ENCODE measurements at regions not wholly inside any gene's neighbourhood (a gene's known extent, or its start where the extent isn't known, plus 50 kb on each side); places are given as distances from the start of the nearest gene placed in this dataset.
"Not testable (repeated sequence)": the region's sequence is repeated elsewhere in the genome, so short reads cannot be mapped to it uniquely, and the experiment has no call there.

DNA sequence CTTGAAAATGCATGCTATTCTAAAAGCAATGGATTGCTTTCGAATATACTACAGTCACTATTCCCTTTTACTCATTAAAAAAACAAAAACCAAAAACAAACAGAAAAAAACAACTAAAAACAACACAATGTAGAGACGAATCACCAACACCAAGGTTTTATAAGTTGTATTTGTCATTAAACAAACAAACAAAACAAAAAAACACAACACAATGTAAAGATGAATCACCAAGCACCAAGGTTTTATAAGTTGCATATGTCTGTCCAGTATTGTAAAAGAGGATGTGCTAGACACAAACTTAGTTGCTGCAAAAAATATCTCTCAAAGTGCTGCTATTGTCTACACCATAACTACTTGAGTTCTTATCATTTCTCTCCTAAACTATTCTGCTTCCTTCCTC lies 1269.2 kb downstream of the EFNA5 start:
- no peak for DNase-seq

DNA sequence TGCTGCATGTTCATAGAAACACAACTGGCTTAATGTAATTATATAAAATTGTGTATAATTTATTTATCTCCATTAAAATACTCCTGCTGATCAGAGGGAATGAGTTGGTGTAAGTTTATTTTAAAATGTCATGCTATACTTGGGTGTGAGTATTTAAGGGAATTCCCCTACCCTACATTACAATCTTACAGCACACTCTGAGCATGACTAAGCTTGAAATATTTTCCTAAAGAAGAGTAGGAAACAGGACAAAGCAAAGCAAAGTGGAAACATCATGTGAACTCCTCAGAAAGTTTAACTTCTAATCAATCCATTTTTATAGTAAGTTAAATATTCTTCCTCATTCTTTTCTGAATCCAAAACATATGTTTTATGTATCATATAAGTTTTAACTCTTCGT lies 1271.3 kb downstream of the EFNA5 start:
- DNase-seq, result no peak

DNA sequence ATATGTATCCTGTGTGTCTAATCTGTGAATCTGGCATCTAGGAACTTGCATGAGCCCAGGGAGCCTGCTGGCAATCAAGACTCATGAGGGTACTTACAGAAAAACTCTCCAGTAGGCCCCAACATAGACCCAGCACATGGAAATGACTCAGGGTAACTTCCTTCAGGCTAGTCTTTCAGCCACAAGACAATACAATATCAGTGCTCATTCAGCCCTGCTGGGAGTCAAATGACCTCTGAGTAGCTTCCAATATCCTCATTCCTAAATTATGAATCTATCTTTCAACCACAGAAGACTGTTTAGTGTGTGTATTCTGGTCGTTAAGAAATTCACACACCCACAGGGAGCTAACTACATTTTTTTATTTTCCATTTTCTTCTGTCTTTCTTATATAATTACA lies 1273.0 kb downstream of the EFNA5 start:
- no peak for DNase-seq

DNA sequence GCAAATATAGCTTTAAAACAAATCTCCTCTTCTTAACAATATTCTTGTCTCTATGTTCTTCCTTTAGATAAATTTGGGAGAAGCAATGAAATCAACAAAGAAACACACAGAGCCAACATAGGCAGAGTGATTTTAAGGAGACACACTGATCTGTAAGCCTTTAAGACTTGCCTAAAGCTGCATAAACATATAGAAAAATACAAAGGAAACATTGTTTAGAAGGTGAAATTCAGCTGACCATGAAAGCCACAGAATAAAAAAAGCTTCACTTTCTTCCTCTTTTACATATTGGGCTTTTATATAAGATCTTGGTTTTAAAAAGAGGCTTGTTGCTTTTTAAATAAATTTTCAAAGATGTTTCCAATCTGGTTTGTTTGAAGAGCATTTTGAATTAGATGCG lies 1277.5 kb downstream of the EFNA5 start:
- DNase-seq, result no peak

DNA sequence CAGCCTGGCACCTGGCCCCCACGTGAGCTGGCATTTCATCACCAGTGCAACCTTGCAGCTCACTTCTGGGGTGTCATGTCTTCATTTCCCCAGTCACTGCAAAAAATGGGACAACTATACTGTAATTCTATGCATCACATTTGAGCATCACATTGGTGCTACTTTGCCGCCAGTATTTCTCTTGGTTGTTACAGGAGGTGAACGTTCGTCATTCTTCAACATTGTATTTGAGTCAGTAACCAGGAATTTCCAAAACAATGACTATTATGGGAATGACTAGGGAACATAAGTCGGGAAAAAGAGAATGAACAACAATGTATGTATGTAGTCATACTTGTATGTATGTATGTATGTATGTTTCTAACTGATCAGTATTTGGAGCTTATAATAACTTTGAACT lies 1278.0 kb downstream of the EFNA5 start:
- no peak for DNase-seq

DNA sequence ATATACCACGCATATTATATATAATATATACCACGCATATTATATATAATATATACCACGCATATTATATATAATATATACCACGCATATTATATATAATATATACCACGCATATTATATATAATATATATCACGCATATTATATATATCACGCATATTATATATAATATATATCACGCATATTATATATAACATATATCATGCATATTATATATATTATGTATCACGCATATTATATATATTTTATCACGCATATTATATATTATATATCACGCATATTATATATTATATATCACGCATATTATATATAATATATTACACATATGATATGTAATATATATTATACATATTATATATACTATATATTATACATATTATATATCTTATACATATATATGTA lies 1283.0 kb downstream of the EFNA5 start:
- not testable (repeated sequence) for DNase-seq

DNA sequence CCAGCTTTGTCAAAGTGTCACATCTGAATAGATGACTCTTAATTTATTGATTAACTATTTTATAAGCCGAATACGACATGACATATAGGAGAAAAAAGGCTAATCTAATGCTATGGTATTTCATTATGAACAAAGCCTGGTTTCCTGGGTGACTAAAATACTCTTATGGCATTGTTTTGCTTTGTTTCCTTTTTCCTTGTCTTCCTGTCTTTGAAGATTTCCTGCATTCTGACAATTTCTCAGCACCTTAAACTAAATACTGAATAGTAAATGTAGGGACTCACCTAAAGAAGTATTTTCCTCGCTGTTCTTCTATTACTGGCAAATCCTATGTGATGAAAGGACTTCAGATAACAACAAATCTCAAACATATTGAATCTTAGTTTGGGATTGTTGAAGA lies 1284.5 kb downstream of the EFNA5 start:
- DNase-seq, result no peak

DNA sequence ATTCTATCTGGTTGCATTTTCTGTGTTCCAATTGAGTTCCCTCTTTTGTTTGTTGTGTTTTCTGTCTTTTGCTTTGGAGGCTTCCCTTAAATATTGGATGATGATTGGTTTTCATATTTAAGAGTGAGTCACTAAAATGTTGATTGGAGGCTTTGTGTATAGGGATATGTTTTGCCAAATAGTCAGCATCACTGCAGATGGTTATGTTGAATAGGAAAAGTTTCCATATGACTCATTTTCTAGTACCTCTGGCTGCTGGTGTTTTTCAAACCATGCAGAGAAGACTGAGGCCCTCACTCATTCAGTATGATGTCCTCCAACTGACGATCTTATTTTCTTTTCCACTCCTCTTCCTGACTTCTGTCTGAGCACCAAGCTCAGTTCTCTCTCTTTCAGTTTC lies 1290.0 kb downstream of the EFNA5 start:
- no peak for DNase-seq

DNA sequence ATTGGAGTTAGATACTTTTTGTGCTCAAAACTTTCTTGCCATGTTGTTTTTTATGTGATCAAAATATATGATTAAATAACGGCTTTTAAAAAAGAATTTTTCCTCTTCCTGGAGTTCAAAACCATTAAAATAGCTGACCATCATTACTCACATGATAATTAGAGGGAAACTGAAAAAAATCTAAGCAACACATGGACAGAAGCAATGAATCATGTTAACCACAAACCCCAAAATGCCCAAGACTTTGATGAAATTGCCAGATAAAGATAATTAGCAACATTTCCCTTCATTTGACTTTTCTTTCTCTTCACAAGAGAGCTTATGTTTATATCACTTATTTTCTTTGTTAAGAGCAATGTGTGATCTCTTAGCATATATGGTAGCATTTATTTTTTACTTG lies 1294.2 kb downstream of the EFNA5 start:
- DNase-seq, result no peak

DNA sequence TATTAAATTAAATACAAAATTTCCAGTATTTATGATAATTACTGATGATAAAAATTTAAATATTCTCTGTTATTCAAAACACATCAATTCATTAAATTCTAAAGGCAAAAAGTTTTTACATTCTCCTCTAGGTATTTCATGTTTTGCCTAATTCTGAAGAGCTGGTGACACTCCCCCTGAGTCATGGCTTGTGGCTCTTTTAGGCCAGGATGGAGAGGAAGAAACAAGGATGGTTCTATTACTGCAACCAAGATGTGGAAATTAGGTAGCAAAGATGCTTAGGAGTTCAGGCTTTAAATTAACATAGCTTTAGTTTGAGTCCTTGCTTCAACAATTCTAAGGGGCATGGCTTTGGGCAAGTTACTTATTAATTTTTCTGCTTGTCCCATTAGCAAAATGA lies 1295.8 kb downstream of the EFNA5 start:
- DNase-seq, result no peak

DNA sequence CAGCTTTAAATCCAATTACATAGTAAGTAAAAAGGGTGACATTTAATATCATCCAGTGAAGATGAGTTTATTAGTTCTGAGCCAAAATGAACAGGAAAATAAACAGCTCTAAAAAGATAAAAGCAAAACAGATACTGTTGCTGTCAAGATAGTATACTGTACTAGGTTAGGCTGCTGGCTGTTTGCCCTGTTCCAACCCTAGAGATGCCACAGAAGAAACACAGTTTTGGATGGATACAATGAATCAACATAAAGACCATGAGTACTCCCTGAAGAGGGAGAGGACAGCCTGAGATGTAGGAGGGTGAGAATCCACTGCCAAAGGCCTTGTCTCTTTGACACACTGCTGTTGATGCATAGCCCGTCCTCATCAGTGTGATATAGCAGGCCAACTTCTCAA lies 1302.7 kb downstream of the EFNA5 start:
- no peak for DNase-seq

DNA sequence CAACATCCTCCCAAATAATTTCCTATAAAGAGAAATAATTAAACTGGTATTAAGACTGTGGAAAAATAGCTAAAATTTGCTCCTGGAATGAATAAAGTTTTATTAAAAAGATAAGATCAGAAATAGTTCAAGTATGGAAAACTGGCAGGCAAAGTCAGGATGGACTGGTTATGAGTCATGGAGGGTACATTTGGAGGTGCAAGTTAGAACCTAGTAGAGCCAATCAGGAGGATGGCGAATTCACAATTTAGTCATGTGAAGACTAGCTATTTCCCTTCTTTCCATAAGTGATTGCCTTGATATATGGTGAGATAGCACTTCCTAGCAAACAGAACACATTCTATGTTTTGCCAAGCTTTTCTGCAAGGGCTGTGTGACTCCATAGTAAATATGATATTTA lies 1303.5 kb downstream of the EFNA5 start:
- no peak for DNase-seq

DNA sequence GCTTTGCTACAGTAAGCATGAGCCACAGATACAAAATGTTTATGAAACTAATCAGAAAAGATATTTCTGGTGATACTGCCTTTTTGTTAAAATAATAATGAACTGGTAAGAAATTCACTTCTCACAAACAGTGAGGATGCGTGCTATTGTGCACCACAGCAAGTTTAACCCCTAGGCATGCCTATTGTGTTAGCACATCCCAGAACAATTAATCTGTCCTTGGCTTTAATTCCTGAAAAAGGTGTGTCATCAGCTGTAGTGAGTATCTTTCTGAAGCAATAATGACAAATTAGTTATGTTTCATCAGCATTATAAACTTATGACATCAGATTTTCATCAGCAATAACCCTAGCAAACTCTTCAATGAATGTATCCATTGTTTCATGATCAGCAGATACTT lies 1307.2 kb downstream of the EFNA5 start:
- no peak for DNase-seq

DNA sequence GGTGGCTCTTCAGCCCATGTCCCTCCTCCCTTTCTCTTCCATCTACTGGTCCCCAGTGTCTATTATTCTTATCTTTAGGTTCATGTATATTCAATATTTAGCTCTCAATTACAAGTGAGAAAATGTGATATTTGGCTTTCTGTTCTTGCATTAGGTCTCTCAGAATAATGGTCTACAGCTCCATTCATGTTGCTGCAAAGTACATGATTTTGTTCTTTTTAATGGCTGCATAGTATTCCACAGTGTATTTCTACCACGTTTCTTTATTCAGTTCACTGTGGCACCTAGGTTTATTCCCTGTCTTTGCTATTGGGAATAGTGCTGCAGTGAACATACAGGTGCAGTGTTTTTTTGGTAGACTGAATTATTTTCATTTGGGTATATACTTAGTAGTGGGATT lies 1308.8 kb downstream of the EFNA5 start:
- no peak for DNase-seq

DNA sequence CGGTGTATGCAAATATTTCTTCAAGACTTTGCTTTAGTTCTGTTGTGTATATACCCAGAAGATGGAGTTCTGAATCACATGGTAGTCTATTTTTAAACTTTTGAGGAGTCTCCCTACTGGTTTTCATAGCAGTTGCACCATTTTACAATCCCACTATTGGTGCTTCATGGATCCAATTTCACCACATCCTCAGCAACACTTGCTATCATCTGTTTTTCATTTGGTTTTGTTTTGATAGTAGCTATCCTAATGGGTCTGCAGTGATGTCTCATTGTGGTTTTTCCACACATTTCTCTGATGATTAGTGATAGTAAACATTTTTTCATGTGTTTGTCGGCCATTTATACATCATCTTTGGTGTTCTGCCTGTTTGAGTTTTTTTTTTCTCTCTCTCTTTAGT lies 1339.3 kb downstream of the EFNA5 start:
- DNase-seq, result no peak

DNA sequence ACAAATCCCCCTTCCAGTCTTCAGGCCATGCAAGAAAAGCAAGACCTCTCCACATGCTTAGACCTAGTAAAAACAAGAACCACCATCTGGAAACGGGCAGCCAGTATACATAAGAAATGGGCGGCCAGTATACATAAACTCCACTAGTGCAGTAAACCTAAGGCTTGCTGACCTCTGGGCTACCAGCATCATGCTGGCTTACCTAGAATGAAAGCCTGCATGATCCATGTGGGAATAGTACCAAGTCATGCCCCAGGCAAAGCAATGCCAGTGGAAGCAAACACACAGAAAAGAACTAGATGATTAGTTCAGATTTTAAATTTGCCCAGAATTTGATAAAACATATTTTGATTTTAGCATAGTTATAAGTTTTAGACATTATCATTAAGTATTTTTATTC lies 1346.4 kb downstream of the EFNA5 start:
- no peak for DNase-seq

DNA sequence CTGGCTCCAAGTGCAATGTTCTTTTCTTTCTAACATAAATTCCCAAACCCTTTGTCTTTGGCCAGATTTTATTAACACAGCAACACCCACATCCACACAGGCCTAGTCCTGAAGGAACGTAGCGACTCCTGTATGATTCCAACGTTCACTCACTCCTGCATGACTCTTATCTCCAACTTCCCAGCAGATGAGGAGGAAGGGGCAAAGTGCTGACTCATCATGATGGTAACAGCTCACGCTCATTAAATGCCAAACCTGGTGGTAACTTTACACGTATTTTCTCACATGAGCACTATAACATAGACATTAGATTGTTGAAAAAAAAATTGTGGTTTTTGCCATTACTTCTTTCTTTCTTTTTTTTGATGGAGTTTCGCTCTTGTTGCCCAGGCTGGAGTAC lies 1349.5 kb downstream of the EFNA5 start:
- DNase-seq, result no peak

DNA sequence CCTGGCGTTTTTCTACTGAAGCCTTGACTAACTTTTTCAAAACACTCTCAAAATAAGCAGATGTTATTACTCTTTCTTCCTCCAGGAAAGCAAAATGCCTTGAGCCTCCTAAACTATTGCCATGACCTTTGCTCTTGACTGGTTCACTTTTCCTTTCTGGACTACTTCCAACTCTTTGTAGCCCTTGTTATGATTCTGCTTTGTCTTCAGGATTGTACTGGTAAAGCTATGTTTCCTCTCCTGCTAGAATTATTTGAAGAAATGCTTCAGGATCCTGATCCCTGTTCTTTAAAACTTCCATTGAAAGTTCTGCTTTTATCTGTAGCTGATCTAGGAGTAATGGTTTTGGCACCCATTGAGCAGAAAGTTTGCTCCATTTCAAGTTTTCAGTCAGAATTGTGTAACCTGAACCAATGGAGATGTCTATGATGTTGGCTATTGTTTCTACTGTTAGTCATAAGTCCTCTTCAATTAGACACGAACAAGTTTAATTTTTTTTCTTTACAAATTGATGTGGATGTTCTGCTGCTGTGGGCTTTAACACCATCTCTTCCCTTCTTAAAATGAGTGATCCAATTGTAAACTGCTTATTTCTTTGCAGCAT lies 1356.4 kb downstream of the EFNA5 start:
- no peak for DNase-seq

DNA sequence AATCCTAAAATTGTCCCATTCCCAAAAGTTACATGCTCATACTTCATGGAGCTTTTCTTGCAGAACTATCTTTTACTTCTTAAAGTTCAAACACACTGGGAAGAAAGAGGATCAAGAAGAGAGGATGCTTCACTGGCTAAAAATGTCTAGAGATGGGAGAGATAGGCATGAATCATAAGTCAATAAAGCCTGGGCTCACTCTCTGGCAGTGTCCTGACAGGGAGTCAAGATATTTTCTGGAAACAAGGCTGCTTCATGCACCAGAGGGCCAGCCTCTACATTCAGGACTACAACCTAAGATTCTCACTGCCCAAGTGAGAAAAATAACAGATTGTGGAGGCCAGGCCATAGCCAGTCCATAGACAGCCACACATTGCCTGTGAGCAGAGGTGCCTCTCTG lies 1358.4 kb downstream of the EFNA5 start:
- DNase-seq, result no peak

DNA sequence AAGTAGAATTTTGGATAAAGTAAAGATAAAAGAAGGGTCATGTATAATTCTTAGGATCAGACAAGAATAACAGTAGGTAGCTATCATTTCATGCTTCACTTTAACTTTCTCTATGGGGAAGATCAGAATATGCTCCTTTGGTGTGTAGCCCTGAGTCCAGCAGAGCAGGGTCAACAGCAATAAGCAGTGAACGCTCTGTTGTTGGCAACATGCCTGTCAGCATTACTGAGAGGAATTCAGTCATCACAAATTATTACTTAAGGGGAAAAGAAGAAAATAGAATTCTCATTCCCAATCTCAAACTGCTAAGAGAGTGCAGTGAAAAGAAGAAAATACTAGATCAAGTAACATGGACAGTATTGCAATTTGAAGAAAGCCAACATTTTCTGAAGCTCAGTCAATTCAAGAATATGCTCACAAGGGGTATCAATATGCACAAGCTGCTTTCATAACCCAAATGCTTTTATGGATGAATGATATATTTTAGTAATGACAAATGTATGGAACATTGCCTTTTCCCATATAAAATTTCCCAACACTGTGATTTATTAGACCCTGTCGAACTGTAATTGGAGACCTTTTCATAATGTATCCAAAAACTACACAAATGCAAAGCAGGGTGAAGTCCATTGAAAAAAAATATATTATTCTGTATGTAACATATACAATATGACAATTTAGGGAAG lies 1359.4 kb downstream of the EFNA5 start:
- no peak for DNase-seq

DNA sequence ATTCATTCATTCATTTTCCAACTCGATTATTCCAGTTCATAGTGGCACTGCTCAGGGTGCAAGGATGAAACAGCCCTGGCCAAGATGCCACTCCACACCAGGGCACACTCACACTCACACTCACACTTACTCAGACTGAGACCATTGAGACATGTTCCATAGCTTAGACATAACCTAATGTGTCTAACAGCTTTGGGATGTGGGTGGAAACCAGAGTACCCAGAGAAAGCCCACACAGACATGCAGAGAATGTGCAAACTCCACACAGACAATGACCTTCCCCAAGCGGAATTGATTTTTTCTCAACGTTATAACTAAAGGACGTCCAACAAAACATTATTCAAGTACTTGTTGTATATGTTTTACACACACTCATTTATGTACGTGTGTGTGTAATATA lies 1363.5 kb downstream of the EFNA5 start:
- DNase-seq, result no peak

DNA sequence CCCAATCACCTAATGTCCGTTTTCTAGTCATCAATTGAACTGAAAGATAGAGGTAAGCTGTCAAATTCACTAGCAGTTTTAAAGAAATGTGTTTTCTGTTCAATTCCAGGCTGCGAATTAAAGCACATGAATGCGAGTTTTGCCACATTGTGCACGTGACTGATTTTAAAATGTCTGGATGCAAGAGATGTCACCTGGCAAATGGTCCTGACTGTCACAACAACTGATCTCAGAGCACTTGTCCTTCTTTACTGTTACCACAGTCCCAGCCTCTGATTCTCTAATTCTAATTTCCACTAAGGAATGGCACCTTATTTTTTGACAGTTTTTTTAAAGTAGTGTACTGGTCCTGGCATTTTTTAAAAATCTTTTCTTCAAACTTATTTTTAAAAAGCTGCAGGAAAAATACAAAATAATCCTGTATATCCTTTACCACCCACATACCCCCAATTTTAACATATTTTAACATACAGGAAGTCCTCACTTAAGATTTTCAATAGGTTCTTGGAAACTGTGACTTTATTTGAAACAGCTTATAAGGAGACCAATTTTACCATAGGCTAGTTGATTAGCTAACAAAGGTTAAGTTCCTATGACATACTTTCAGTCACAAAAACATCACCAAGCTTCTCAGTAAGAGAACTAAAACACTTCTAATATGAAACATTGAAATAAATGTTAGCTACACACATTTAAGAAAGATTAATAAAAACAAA lies 1364.3 kb downstream of the EFNA5 start:
- no peak for DNase-seq

DNA sequence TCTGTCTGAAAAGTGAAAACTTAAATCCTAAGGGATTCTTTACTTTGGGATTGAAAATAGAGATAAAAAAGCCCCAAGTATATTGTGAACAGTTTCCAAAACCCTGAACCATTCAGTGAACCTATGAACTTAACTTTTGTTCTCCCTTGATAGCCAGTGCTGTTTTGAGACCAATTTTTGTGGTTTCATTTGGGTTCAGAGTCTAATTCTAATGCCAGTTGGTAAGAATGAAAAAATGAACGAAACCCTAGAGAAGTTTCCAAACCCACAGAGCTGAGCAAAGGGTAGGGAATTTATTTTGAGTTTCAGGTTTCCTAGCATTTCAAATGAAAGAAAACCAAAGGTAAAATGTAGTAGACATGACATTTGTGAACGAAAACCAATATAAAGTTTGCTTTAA lies 1366.8 kb downstream of the EFNA5 start:
- no peak for DNase-seq

DNA sequence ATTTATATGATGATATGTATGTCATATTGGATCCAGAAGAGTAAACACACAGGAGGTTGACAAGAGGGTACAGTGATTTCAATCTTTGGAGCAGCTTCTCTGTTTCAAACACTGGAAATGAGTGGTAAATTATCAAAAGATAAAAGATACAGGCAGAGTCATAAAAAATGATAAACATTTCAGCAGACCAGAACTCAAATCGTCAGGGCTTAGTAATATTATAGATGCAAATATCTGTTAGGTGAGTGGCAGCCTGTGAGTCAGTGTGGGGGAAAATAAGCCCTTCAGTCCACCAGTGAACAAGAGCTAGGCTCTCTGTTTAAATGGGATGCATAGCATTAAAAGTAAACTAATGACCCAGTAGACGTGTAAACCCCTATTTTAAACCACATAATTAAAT lies 1378.1 kb downstream of the EFNA5 start:
- DNase-seq, result no peak

DNA sequence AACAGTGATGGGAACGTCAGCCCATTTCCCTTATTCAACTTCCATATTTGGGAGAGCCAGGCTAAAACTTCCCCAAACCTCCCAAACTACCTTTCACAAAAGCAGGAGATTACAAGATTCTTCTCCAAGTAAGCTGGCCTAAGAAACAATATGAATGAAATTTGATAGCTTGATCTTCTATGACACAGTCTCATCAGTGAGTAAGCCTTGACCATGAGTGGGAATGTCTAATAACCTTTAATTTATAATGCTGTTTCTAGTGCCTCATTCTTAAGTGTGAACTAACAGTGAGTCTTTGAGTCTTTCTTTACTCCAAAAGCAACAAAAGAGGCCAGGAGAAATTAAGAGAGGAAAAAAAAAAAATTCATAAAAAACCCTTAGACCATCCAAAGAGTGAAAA lies 1379.9 kb downstream of the EFNA5 start:
- DNase-seq, result no peak
